ENCODE measurements at regions not wholly inside any gene's neighbourhood (a gene's known extent, or its start where the extent isn't known, plus 50 kb on each side); places are given as distances from the start of the nearest gene placed in this dataset.

DNA sequence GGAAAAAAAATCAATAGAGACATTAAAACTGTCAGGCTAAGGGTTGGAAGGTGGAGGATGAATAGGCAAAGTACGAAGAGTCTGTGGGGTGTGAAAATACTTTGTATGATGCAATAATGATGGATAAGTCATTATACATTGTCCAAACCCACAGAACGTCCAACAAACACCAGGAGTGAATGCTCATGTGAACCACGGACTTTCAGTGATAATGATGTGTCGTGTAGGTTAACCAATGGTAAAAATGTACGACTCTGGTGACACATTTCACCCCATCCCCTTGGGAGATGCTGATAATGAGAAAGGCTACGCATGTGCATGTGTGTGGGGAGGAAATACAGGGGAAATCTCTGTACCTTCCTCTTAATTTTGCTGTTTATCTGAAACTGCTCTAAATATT, 665.2 kb downstream of the FAT4 start:
- no peaks in the 10 kb centered on the region for H3K4me1 ChIP-seq (ENCODE audit: control insufficient read depth, low read length)
- no peak overlapping the region for H3K4me2 ChIP-seq (ENCODE audit: low read length)
- no peak overlapping the region for H3K4me3 ChIP-seq (ENCODE audit: low read length)
- H3K79me2 ChIP-seq (ENCODE audit: control insufficient read depth, low read length) = no peaks in the 10 kb centered on the region
- no peaks in the 10 kb centered on the region for H3K36me3 ChIP-seq (ENCODE audit: control insufficient read depth, low read length)
- H3K27me3 ChIP-seq (ENCODE audit: control insufficient read depth, low read length) = no peaks in the 10 kb centered on the region
- no peaks in the 10 kb centered on the region for H3K9me2 ChIP-seq (replicated peaks; ENCODE audit: control insufficient read depth, low read length)
- no peak overlapping the region for H3K27ac ChIP-seq (ENCODE audit: low read depth, low read length)
- no peaks in the 10 kb centered on the region for H4K20me1 ChIP-seq (ENCODE audit: control insufficient read depth, insufficient read depth, low read depth, low read length)
- no peaks in the 10 kb centered on the region for H3F3A ChIP-seq (ENCODE audit: control insufficient read depth, insufficient read depth)
- no peak for TF ChIP-seq EZH2phosphoT487 (IDR thresholded peaks at IDR 0.05; ENCODE audit: borderline replicate concordance, low read length)
- TF ChIP-seq, protein P1, sequence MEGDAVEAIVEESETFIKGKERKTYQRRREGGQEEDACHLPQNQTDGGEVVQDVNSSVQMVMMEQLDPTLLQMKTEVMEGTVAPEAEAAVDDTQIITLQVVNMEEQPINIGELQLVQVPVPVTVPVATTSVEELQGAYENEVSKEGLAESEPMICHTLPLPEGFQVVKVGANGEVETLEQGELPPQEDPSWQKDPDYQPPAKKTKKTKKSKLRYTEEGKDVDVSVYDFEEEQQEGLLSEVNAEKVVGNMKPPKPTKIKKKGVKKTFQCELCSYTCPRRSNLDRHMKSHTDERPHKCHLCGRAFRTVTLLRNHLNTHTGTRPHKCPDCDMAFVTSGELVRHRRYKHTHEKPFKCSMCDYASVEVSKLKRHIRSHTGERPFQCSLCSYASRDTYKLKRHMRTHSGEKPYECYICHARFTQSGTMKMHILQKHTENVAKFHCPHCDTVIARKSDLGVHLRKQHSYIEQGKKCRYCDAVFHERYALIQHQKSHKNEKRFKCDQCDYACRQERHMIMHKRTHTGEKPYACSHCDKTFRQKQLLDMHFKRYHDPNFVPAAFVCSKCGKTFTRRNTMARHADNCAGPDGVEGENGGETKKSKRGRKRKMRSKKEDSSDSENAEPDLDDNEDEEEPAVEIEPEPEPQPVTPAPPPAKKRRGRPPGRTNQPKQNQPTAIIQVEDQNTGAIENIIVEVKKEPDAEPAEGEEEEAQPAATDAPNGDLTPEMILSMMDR (IDR thresholded peaks at IDR 0.05; ENCODE audit: low read depth, low read length, poor library complexity, severe bottlenecking) = no peak
- H3K9me3 ChIP-seq (ENCODE audit: control insufficient read depth, insufficient read depth, low read length) = no peaks in the 10 kb centered on the region

DNA sequence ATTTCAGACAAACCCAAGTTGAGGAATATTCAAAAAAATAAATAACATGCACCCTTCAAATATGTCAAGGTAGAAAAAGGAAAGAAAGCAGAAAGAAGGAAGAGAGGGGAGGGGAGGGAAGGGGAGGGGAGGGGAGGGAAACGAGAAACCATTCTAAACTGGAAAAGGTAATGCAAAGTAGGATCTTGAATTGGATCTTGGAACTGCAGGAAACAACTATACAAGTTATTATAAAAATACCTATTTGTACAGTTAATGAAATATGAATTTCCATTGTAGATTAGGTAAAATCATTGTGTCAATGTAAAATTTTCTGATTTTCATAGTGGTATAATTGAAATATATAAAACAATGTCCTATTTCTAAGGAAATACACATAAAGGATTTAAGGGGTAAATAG, 668.4 kb downstream of the FAT4 start:
- H3K4me3 ChIP-seq (ENCODE audit: low read length) = no peak overlapping the region
- no peaks in the 10 kb centered on the region for H3K79me2 ChIP-seq (ENCODE audit: control insufficient read depth, low read length)
- TF ChIP-seq, protein P1 (IDR thresholded peaks at IDR 0.05; ENCODE audit: low read depth, low read length, poor library complexity, severe bottlenecking) = no peak
- TF ChIP-seq EZH2phosphoT487 (IDR thresholded peaks at IDR 0.05; ENCODE audit: borderline replicate concordance, low read length) = no peak
- no peaks in the 10 kb centered on the region for H3K4me1 ChIP-seq (ENCODE audit: control insufficient read depth, low read length)
- H3K27me3 ChIP-seq (ENCODE audit: control insufficient read depth, low read length) = no peaks in the 10 kb centered on the region
- no peaks in the 10 kb centered on the region for H3F3A ChIP-seq (ENCODE audit: control insufficient read depth, insufficient read depth)
- no peak overlapping the region for H3K27ac ChIP-seq (ENCODE audit: low read depth, low read length)
- H4K20me1 ChIP-seq (ENCODE audit: control insufficient read depth, insufficient read depth, low read depth, low read length) = no peaks in the 10 kb centered on the region
- H3K9me2 ChIP-seq (replicated peaks; ENCODE audit: control insufficient read depth, low read length) = no peaks in the 10 kb centered on the region
- no peaks in the 10 kb centered on the region for H3K9me3 ChIP-seq (ENCODE audit: control insufficient read depth, insufficient read depth, low read length)
- H3K36me3 ChIP-seq (ENCODE audit: control insufficient read depth, low read length) = no peaks in the 10 kb centered on the region
- H3K4me2 ChIP-seq (ENCODE audit: low read length) = no peak overlapping the region

DNA sequence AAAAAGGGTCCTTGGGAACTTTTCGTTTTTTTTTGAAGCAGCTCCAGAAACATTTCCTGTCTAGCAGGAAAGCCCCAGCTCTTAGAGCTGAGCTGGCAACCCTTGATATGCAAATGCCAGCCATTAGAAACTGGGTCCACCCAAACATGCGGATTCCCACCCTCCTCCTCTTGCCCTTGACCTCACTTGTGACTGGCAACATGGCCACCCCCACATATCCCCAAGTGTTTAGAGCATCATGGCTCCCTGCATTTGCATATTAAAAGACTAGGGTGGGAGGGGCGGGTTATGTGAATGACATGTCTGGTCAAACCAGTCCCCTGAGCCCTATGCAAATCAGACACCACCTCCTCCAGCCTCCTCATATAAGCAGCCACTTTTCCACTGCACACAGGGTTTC, 671.1 kb downstream of the FAT4 start:
- H3K4me3 ChIP-seq (ENCODE audit: low read length) = no peak overlapping the region
- H3K27ac ChIP-seq (ENCODE audit: low read depth, low read length) = no peak overlapping the region
- no peaks in the 10 kb centered on the region for H3K9me2 ChIP-seq (replicated peaks; ENCODE audit: control insufficient read depth, low read length)
- no peaks in the 10 kb centered on the region for H4K20me1 ChIP-seq (ENCODE audit: control insufficient read depth, insufficient read depth, low read depth, low read length)
- no peak overlapping the region for H3K4me2 ChIP-seq (ENCODE audit: low read length)
- no peaks in the 10 kb centered on the region for H3K79me2 ChIP-seq (ENCODE audit: control insufficient read depth, low read length)
- no peaks in the 10 kb centered on the region for H3K9me3 ChIP-seq (ENCODE audit: control insufficient read depth, insufficient read depth, low read length)
- no peaks in the 10 kb centered on the region for H3K4me1 ChIP-seq (ENCODE audit: control insufficient read depth, low read length)
- TF ChIP-seq, protein P1 (IDR thresholded peaks at IDR 0.05; ENCODE audit: low read depth, low read length, poor library complexity, severe bottlenecking) = no peak
- TF ChIP-seq EZH2phosphoT487 (IDR thresholded peaks at IDR 0.05; ENCODE audit: borderline replicate concordance, low read length) = no peak
- H3K36me3 ChIP-seq (ENCODE audit: control insufficient read depth, low read length) = no peaks in the 10 kb centered on the region
- no peaks in the 10 kb centered on the region for H3F3A ChIP-seq (ENCODE audit: control insufficient read depth, insufficient read depth)
- no peaks in the 10 kb centered on the region for H3K27me3 ChIP-seq (ENCODE audit: control insufficient read depth, low read length)

DNA sequence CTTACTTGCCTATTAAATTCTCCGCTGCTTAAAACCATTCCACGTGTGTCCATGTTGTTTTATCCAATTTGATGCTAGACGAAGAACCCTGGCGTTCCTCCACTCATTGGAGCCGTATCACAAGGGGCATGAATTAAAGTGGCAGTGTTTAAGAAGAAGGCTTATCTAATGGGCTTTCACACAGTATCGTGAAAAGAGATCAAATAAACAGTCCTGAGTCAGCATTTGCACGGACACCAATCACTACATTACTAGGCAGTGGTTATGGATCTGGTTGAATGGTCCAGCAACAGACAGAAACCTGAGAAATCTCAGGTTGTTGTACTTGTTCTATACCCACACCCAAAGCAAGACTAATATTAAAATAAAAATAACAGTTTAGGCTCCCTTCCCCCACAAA, 671.6 kb downstream of the FAT4 start:
- Histone ChIP-seq H3K4me3 (ENCODE audit: low read length) (no peak overlapping the region), H3K9me3 (ENCODE audit: control insufficient read depth, insufficient read depth, low read length) (no peaks in the 10 kb centered on the region), H3F3A (ENCODE audit: control insufficient read depth, insufficient read depth) (no peaks in the 10 kb centered on the region), H3K27me3 (ENCODE audit: control insufficient read depth, low read length) (no peaks in the 10 kb centered on the region), H3K79me2 (ENCODE audit: control insufficient read depth, low read length) (no peaks in the 10 kb centered on the region), H3K27ac (ENCODE audit: low read depth, low read length) (no peak overlapping the region), H3K9me2 (replicated peaks; ENCODE audit: control insufficient read depth, low read length) (no peaks in the 10 kb centered on the region), H4K20me1 (ENCODE audit: control insufficient read depth, insufficient read depth, low read depth, low read length) (no peaks in the 10 kb centered on the region), H3K36me3 (ENCODE audit: control insufficient read depth, low read length) (no peaks in the 10 kb centered on the region), H3K4me2 (ENCODE audit: low read length) (no peak overlapping the region), H3K4me1 (ENCODE audit: control insufficient read depth, low read length) (no peaks in the 10 kb centered on the region)
- TF ChIP-seq, protein P1 (IDR thresholded peaks at IDR 0.05; ENCODE audit: low read depth, low read length, poor library complexity, severe bottlenecking) = no peak
- TF ChIP-seq EZH2phosphoT487 (IDR thresholded peaks at IDR 0.05; ENCODE audit: borderline replicate concordance, low read length) = no peak
